ENCODE measurements at regions not wholly inside any gene's neighbourhood (a gene's known extent, or its start where the extent isn't known, plus 50 kb on each side); places are given as distances from the start of the nearest gene placed in this dataset.

DNA sequence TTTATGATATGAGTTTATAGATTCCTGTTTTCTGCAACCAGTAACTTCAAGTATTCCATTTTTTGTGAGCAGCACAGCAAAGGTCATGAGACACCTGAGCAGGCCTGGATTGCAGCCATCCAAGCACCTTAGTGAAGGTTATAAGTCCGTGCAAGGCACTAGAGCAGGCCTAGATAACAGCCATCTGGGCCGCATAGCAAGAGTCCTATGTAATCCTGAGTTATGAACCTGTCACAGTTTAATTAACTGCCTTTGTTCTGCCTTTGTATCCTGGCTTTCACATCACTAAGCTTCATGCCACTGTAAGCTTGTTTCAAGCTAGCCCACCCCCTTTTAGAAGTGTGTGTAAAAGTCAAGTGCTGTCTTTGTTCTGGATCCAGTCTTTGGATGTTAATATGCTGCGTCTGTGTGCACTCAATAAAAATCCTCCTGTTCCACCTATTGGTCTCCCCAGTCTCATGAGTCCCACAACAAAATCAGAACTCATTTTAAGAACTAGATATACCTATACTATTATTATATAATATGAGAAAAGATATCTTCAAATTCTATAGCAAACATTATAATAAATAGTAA, 556.2 kb upstream of the CHRM3 start:
- no peak for TF ChIP-seq ZNF274 (IDR thresholded peaks at IDR 0.05; ENCODE audit: low read depth, low read length)
- no peak overlapping the region for H3K4me3 ChIP-seq (ENCODE audit: low read length)

DNA sequence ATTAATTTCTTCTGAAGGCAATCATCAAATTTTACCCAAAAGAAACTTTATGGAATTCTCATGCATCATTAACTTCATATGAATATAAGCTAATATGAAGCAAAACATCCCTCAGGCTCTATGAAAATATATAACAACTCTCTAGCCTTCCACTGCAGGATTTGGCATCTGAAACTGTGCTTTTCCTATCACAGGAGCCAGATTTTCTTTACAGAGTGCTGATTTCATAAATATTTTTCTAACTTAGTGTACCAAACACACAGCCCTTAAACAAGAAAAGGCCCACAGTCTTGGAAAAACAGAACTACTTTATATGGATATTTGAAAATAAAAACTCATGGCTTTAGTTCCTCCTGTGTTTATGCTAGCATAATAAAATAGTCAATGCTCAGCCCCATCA, 559.5 kb upstream of the CHRM3 start:
- TF ChIP-seq ZNF274 (IDR thresholded peaks at IDR 0.05; ENCODE audit: low read depth, low read length): no peak
- H3K4me3 ChIP-seq (ENCODE audit: low read length): no peak overlapping the region

DNA sequence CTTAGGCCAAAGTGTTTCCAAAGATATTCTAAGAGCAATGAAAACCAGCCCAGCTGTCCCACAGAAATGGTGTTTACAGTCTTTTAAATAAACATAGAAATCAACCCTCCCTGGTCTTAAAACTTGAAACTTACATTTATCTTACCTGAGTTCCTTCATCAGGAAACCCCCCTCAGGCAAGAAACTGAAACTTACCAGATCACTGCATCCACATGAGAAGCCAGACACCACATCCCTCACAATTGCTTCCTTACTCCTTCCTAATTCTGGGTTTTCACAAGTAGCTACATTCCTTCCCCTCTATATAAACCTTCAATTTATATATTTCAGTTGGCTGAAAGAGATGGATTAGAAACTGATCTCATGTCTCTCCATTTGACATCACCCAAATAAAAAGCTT, 563.0 kb upstream of the CHRM3 start:
- H3K4me3 ChIP-seq (ENCODE audit: low read length): no peak overlapping the region
- TF ChIP-seq ZNF274 (IDR thresholded peaks at IDR 0.05; ENCODE audit: low read depth, low read length): no peak

DNA sequence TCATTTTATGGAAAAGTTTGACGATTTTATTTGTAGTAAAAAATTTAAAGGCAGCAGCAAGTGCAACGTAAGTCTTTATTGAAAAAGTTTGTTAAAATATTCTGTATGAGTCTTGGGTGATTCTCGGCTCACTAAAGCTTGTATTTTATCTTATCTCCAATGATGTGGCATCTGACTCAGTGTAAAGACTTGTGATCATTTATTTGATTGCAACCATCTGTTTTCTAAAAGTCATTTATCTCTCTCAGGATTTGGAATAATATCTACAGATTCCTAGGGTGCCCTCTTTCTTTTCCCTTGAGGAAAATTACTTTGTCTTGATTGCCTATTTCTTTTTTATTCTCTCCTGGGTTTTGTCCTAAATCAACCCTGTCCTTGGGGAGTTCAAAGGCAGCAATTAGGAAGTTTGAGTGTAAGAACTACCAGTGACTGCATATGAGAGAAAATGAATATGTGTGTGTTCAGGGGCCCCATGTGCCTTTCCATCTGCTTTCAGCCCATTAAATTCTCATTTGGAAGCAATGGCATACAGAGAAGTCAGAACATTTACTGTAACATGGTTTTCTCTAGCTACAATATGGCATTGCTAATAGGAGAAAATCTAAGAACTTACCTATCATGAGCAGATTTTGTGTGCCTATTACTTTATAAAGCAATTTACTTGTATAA, 575.0 kb upstream of the CHRM3 start:
- no peak overlapping the region for H3K4me3 ChIP-seq (ENCODE audit: low read length)
- TF ChIP-seq ZNF274 (IDR thresholded peaks at IDR 0.05; ENCODE audit: low read depth, low read length): no peak

DNA sequence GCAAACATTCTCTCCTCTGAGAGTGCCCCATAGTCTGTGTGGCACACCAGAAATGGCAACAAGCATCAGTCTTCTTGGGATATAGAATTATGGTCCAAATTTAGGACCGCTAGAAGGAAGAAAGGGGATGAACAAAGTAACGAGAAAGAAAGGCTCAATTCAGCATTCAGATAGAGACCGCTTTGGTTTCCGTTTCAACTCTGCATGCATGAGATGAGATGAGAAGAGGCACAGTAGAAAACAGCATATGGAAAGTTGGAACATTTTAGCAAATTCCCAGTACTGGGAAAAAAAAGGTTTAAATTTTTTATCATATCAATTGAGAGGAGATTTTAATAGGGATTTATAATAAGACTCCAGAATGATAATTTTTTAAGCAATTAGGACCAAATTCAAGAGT, 595.5 kb upstream of the CHRM3 start:
- no peak overlapping the region for H3K4me3 ChIP-seq (ENCODE audit: low read length)
- no peak for TF ChIP-seq ZNF274 (IDR thresholded peaks at IDR 0.05; ENCODE audit: low read depth, low read length)

DNA sequence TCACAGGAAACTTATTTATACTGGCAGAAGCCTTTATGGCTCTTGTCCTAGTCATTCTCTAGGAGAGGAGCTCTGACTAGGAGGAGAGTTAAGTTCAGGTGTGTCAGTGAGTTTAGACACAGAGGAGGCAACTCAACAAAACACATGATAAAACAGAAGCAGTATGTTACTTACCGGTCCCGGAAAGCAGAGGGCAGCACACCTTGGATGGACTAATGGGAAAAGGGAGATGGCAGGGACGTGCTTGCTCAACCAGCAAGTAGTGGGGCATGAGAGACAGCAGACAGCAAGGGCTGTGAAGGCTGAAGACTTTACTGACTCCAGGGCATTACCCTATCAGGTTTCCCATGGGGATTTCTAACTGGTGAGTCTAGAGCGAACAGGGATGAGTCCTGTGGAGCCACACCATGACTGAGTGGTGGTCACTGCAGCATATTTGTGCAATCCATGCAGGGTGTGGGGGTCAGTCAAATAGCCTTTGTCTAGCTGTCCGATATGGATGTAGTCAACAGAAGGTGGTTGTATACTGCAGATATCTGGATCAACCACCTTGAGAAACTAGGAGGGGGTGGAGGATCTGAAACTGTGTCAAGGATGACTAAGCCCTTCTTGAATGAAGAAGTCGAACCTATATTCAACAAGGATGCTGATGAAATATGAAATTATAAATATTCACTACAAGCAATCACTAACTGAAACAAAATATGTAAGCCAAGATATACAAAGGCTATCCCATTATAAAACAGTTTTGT, 596.3 kb upstream of the CHRM3 start:
- TF ChIP-seq ZNF274 (IDR thresholded peaks at IDR 0.05; ENCODE audit: low read depth, low read length): no peak
- H3K4me3 ChIP-seq (ENCODE audit: low read length): no peak overlapping the region

DNA sequence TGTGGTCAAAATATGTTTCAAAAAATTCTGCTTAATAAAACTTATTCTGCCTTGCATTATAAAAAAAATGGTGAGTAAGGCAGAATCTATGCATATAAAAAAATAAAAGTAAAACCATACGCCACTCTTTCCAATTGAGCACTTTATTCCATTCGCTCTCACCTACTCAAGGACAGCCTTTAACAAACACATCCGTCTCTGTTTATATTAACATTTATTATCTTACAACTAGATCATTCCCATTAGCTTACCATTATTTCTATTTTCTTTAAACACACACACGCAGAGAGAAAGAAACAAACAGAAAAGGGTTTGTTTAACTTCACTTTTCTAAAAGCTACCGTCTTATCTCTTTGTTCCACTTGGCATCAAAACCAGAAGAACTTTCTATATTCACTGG, 598.9 kb upstream of the CHRM3 start:
- no peak overlapping the region for H3K4me3 ChIP-seq (ENCODE audit: low read length)
- TF ChIP-seq ZNF274 (IDR thresholded peaks at IDR 0.05; ENCODE audit: low read depth, low read length): no peak

DNA sequence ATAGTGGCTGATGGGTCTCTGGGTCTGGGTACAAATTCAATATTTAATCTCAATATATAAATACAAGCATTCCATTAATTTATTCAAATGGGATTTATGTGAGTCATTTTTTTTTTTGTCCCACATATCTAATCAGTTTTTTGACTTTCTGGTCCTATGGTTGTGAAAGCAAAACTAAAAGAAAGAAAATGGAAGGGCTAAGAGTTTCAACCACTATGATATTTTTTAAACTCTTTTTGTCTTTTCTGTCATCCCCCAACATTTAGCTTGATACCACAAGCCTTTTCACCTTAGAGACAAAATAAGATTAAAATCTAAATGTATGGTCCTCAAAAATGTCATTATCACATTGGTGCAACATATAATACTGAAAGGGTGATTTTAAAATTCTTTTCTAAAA, 602.7 kb upstream of the CHRM3 start:
- no peak overlapping the region for H3K4me3 ChIP-seq (ENCODE audit: low read length)
- TF ChIP-seq ZNF274 (IDR thresholded peaks at IDR 0.05; ENCODE audit: low read depth, low read length): no peak

DNA sequence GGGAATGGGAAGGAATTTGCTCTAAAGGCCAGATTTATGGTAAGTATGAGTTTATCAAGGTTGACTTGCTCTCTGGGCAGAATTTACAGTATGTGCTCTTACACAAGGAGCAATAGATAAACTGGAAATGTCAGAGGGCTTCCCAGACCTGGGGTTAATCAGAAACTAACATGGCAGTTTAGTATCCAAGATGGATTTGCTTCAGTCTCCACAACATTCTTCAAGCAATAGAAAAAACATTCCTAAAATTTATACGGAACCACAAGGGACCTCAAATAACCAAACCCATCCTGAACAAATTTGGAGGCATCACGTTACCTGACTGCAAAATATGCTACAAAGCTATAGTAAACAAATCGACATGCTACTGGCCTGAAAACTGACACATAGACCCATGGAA, 606.7 kb upstream of the CHRM3 start:
- no peak overlapping the region for H3K4me3 ChIP-seq (ENCODE audit: low read length)
- TF ChIP-seq ZNF274 (IDR thresholded peaks at IDR 0.05; ENCODE audit: low read depth, low read length): no peak

DNA sequence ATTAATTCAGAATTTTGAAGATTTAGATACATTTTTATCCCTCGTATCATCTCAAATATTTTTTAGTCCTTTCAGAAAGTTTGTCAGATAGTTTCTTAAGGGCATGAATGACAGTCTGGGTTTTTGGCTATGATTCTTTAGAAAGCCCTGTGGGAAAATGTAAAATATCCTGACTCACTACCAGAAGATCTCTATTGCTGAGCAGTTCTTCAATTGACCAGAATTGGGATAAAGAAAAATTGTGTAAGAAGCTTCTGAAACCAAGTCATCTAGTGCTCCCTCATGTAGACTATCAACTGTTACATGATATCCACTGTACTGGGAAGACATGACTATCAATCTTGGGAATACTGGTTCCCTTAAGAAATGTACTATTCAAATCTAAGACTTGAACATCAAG, 608.3 kb upstream of the CHRM3 start:
- TF ChIP-seq ZNF274 (IDR thresholded peaks at IDR 0.05; ENCODE audit: low read depth, low read length): no peak
- H3K4me3 ChIP-seq (ENCODE audit: low read length): no peak overlapping the region

DNA sequence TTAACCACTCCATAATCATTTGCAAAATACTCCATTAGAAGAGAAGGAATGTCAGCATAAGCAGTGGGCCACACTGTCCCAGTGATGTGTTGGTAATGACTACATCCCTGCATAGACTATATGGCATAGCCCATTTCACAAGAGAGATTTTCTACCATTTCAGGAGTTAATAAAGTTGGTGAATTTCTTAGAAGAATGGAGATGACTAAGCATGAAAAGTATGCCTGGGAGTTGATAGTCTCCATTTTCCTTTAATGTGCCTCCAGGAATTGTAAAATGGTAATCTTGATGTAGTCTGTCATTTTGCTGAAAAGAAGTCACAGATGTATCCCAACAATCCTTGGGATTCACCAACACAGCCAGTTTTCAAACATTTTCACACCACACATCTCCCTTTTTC, 608.8 kb upstream of the CHRM3 start:
- H3K4me3 ChIP-seq (ENCODE audit: low read length): no peak overlapping the region
- TF ChIP-seq ZNF274 (IDR thresholded peaks at IDR 0.05; ENCODE audit: low read depth, low read length): no peak

DNA sequence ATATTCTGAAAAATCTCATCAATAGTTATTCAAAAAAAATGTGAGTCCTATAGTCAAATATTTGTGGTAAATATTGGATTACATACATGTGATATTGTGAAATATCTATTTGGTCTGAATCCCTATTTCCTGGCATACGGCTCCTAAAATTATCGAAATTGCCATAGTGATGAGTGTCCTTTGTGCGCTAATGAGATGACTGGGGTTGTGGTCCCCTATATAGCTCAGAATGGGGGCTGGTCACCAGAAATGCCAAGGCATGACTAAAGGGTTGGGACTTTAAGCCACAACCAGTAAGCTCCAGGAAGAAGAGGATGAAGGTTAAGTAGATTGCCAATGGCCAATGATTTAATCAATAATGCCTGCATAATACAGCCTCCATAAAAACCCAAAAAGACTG, 610.2 kb upstream of the CHRM3 start:
- TF ChIP-seq ZNF274 (IDR thresholded peaks at IDR 0.05; ENCODE audit: low read depth, low read length): no peak
- H3K4me3 ChIP-seq (ENCODE audit: low read length): no peak overlapping the region

DNA sequence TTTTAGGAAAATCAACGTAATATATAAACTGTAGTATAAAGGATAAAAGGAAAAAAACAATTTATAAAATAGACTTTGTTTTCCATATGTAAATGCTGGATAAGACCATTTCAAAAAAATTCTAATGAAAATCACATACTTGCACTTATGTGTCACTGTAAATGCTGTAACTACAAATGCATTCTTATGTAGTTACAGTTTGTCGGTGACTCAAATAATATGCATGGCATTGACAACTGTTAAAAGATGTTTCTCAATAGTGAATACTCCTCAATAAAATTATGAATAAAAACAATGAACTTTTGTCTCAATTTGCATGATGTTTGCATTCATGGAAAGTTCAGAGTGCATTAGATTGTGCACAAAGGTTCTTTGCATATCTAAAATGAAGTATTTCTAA, 614.0 kb upstream of the CHRM3 start:
- TF ChIP-seq ZNF274 (IDR thresholded peaks at IDR 0.05; ENCODE audit: low read depth, low read length): no peak
- no peak overlapping the region for H3K4me3 ChIP-seq (ENCODE audit: low read length)

DNA sequence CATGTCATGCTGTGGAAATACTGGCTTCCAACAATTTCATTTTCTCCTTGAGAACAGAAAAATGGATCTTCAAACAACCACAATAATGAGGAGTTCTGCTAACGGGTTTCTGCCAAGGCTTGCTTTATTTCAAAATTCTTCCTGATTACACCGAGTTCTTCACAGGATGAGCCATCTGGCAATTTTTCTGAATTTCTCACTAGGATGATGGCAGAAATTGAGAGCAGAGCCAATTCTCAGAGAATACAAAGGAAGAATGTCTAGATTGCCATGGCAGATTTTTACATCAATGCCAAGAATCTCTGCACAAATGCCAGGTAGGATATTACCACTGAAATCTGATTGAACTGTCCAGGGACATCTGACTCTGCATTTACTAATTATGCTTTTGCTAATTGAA, 619.0 kb upstream of the CHRM3 start:
- no peak for TF ChIP-seq ZNF274 (IDR thresholded peaks at IDR 0.05; ENCODE audit: low read depth, low read length)
- no peak overlapping the region for H3K4me3 ChIP-seq (ENCODE audit: low read length)

DNA sequence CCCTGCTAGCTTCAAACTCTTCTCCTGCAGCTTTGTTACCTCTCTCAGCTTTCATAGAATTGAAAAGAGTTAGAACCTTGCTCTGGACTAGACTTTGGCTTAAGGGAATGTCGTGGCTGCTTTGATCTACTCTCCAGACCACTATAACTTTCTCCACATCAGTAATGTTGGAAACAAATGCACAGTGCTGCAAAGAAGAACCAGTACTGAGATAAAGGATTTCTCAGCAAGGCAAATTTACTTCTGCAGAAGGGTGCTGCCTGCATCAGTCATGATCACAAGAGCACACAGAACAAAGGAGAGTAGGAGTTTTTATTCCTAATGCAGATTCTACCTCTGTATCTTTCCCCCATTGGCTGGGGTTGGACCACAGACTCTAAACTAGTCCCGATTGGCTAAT, 621.6 kb upstream of the CHRM3 start:
- no peak overlapping the region for H3K4me3 ChIP-seq (ENCODE audit: low read length)
- no peak for TF ChIP-seq ZNF274 (IDR thresholded peaks at IDR 0.05; ENCODE audit: low read depth, low read length)
